K562 (cell line): ENCODE measurements at regions not wholly inside any gene's neighbourhood (a gene's known extent, or its start where the extent isn't known, plus 50 kb on each side); places are given as distances from the start of the nearest gene placed in this dataset.

ENCODE experiments used
- BCOR ChIP-seq: fragments of 450-650 bp; IDR thresholded peaks from 2 replicates; pipeline ENCODE4 v1.6.1; 2016
- CAMTA2 ChIP-seq: fragments of 250-450 bp; sonication (Bioruptor Pico); conservative IDR thresholded peaks from 2 replicates; pipeline ENCODE4 v1.5.1; 2022
- CBX5 ChIP-seq: IDR thresholded peaks from 2 replicates; pipeline ENCODE4 v1.6.1; 2014; ENCODE audit warnings: low read depth, borderline replicate concordance
- COPS2 ChIP-seq: fragments of 450-650 bp; conservative IDR thresholded peaks from 2 replicates; pipeline ENCODE4 v1.6.1; 2016; ENCODE audit warnings: mild to moderate bottlenecking, moderate library complexity
- GTF2E2 ChIP-seq: fragments of 200-800 bp; sonication (Bioruptor generic); IDR thresholded peaks from 2 replicates; pipeline ENCODE4 v1.6.1; 2016; ENCODE audit warnings: missing genetic modification characterization, missing compliant biosample characterization
- MXD1 ChIP-seq: fragments of 250-450 bp; sonication (Bioruptor Pico); IDR thresholded peaks from 2 replicates; pipeline ENCODE4 v1.8.0; 2021; ENCODE audit warnings: borderline replicate concordance, mild to moderate bottlenecking, moderate library complexity; ENCODE audit not compliant: poor library complexity, severe bottlenecking
- MYC ChIP-seq, 2 experiments: fragments of 250-450 bp in 1 of 2; sonication (Bioruptor Pico) in 1 of 2; IDR thresholded peaks; 2 replicates each; pipeline versions ENCODE4 v1.5.1 to v1.6.1; 2012 to 2021; ENCODE audit warnings: low read depth in 2 of 2, borderline replicate concordance in 1 of 2, improper control_type of control experiment in 1 of 2, low read length in 1 of 2, mild to moderate bottlenecking in 1 of 2, moderate library complexity in 1 of 2
- PRMT5 ChIP-seq: sonication (generic); formaldehyde crosslinking; IDR thresholded peaks from 2 replicates; pipeline ENCODE4 v1.5.0; 2020; ENCODE audit warnings: missing genetic modification reagents
- PRPF4 ChIP-seq: fragments of 200-400 bp; formaldehyde crosslinking; IDR thresholded peaks from one replicate; pipeline ENCODE4 v1.6.1; 2017; ENCODE audit warnings: low read length, low read depth, mild to moderate bottlenecking; ENCODE audit not compliant: insufficient read depth, poor library complexity, severe bottlenecking
- ZBTB12 ChIP-seq: fragments of 250-450 bp; sonication (Bioruptor Pico); IDR thresholded peaks from 2 replicates; pipeline ENCODE4 v1.4.0; 2020
- ZBTB33 ChIP-seq: sonication (generic); formaldehyde crosslinking; IDR thresholded peaks from 2 replicates; pipeline ENCODE4 v1.8.1; 2023; ENCODE audit warnings: mild to moderate bottlenecking, missing genetic modification reagents
- ZNF197 ChIP-seq: fragments of 200-800 bp; sonication (Bioruptor generic); IDR thresholded peaks from 2 replicates; pipeline ENCODE4 v1.6.1; 2016; ENCODE audit warnings: low read depth, missing genetic modification characterization, missing compliant biosample characterization
- ZNF24 ChIP-seq: fragments of 450-650 bp; IDR thresholded peaks from 2 replicates; pipeline ENCODE4 v1.6.1; 2016
- ZNF384 ChIP-seq: IDR thresholded peaks from 2 replicates; pipeline ENCODE4 v1.6.1; 2012; ENCODE audit warnings: low read depth, low read length, improper control_type of control experiment
- ZZZ3 ChIP-seq: fragments of 450-650 bp; IDR thresholded peaks from 2 replicates; pipeline ENCODE4 v1.6.1; 2016; ENCODE audit warnings: antibody characterized with exemption, mild to moderate bottlenecking, moderate library complexity
- TF ChIP-seq, protein P1 (sequence below): sonication (generic); formaldehyde crosslinking; IDR thresholded peaks from 2 replicates; pipeline ENCODE4 v1.8.0; 2022; ENCODE audit warnings: mild to moderate bottlenecking, missing genetic modification reagents

GRCh38 chr6:26302941-26303559 lies 61.9 kb upstream of the BTN3A2 start (continued):
- no peak for TF ChIP-seq MYC (IDR thresholded peaks at IDR 0.05; ENCODE audit: low read depth, low read length)
- no peak for TF ChIP-seq MYC (CRISPR knock-in tag; IDR thresholded peaks at IDR 0.05; ENCODE audit: borderline replicate concordance, low read depth)
- no peak for TF ChIP-seq ZZZ3
- TF ChIP-seq BCOR = no peak
- TF ChIP-seq GTF2E2 = no peak
- TF ChIP-seq PRPF4 = no peak
- peak; percentile 34 for TF ChIP-seq MXD1 (CRISPR knock-in tag)
- TF ChIP-seq, protein P1, sequence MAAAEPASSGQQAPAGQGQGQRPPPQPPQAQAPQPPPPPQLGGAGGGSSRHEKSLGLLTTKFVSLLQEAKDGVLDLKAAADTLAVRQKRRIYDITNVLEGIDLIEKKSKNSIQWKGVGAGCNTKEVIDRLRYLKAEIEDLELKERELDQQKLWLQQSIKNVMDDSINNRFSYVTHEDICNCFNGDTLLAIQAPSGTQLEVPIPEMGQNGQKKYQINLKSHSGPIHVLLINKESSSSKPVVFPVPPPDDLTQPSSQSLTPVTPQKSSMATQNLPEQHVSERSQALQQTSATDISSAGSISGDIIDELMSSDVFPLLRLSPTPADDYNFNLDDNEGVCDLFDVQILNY = 0 out of 2 replicates have a peak, but pooled peaks have one; percentile 66
- no peak for TF ChIP-seq CAMTA2 (CRISPR knock-in tag)
- no peak for TF ChIP-seq PRMT5 (CRISPR knock-in tag)
- no peak for TF ChIP-seq COPS2
- no peak for TF ChIP-seq ZNF24
- no peak for TF ChIP-seq ZBTB33 (CRISPR knock-in tag)
- no peak for TF ChIP-seq ZNF384
- TF ChIP-seq ZBTB12 (CRISPR knock-in tag) = no peak
- 0 out of 2 replicates have a peak, but pooled peaks have one; percentile 43 for TF ChIP-seq ZNF197 (CRISPR knock-in tag)
- TF ChIP-seq CBX5 = no peak
